Colonic mucosa (tissue), 4 donors: ENCODE measurements at regions not wholly inside any gene's neighbourhood (a gene's known extent, or its start where the extent isn't known, plus 50 kb on each side); places are given as distances from the start of the nearest gene placed in this dataset.

ENCODE experiments used
- DNase-seq: peaks from one replicate; pipeline ENCODE4 v3.0.0-alpha.2; 2020
- H3K27ac ChIP-seq: fragments of 200-600 bp; one replicate; pipeline ENCODE4 v1.8.0; 2021
- H3K27me3 ChIP-seq: fragments of 200-600 bp; one replicate; pipeline ENCODE4 v1.8.0; 2021
- H3K36me3 ChIP-seq: fragments of 200-600 bp; one replicate; pipeline ENCODE4 v1.8.0; 2021
- H3K4me1 ChIP-seq: fragments of 200-600 bp; one replicate; pipeline ENCODE4 v1.8.0; 2021; ENCODE audit warnings: mild to moderate bottlenecking
- H3K4me3 ChIP-seq: fragments of 200-600 bp; one replicate; pipeline ENCODE4 v1.8.0; 2021
- H3K9ac ChIP-seq, 2 donors: one replicate each; pipeline ENCODE4 v1.7.0; 2013; ENCODE audit warnings: control low read depth in 2 of 2, low read depth in 2 of 2, low read length in 2 of 2
- H3K9me3 ChIP-seq: fragments of 200-600 bp; one replicate; pipeline ENCODE4 v1.8.0; 2021
- intact Hi-C: fragments of 100-400 bp; cut with DNase I; formaldehyde crosslinking; loops from one replicate; pipeline ENCODE4 v1.14.1; 2022
- TF ChIP-seq, protein P1 (sequence below): fragments of 200-600 bp; IDR thresholded peaks from one replicate; pipeline ENCODE4 v1.8.0; 2022; ENCODE audit warnings: antibody characterized with exemption, mild to moderate bottlenecking
- donor health status: healthy.
- donor health status: DM: no; HTN: no; CAD: no.
- donor health status: DM: no; HTN: no; CAD: no.

DNA sequence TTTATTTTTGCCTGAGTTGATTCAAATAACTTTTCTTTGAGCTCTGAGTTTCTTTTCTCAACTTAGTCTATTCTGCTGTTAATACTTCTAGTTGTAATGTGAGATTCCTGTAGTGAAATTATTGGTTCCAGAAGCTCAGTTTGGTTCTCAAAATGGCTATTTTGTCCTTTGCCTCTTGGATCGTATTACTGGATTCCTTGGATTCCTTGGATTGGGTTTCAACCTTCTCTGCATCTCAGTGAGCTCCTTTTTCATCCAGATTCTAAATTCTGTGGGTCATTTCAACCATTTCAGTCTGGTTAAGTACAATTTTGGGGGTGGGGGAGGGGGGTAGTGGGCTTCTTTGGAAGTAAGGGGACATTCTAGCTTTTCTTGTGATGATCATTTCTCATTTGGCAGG, 341.1 kb upstream of the CNTN5 start:
- Histone ChIP-seq H3K9ac (no peak overlapping the region), H3K4me3 (no peak overlapping the region), H3K9me3 (no peaks in the 10 kb centered on the region), H3K36me3 (no peaks in the 10 kb centered on the region), H3K4me1 (no peaks in the 10 kb centered on the region), H3K27ac (no peak overlapping the region), H3K27me3 (no peaks in the 10 kb centered on the region)
- intact Hi-C loops, result no loop called here
- TF ChIP-seq, protein P1, sequence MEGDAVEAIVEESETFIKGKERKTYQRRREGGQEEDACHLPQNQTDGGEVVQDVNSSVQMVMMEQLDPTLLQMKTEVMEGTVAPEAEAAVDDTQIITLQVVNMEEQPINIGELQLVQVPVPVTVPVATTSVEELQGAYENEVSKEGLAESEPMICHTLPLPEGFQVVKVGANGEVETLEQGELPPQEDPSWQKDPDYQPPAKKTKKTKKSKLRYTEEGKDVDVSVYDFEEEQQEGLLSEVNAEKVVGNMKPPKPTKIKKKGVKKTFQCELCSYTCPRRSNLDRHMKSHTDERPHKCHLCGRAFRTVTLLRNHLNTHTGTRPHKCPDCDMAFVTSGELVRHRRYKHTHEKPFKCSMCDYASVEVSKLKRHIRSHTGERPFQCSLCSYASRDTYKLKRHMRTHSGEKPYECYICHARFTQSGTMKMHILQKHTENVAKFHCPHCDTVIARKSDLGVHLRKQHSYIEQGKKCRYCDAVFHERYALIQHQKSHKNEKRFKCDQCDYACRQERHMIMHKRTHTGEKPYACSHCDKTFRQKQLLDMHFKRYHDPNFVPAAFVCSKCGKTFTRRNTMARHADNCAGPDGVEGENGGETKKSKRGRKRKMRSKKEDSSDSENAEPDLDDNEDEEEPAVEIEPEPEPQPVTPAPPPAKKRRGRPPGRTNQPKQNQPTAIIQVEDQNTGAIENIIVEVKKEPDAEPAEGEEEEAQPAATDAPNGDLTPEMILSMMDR, result no peak
- DNase-seq, result no peak

- H3K27me3 ChIP-seq, result no peaks in the 10 kb centered on the region
- no peaks in the 10 kb centered on the region for H3K36me3 ChIP-seq
- H3K9ac ChIP-seq, result no peak overlapping the region
- intact Hi-C loops, result no loop called here
- no peak overlapping the region for H3K27ac ChIP-seq
- TF ChIP-seq, protein P1, result no peak
- H3K9me3 ChIP-seq, result no peaks in the 10 kb centered on the region
- H3K4me1 ChIP-seq, result no peaks in the 10 kb centered on the region
- DNase-seq, result no peak
- H3K4me3 ChIP-seq, result no peak overlapping the region
Measured at GRCh38 chr11:98701541-98701940, 319.2 kb upstream of the CNTN5 start.

GRCh38 chr11:98703779-98704556, 316.8 kb upstream of the CNTN5 start:
- Histone ChIP-seq H3K4me1 (no peaks in the 10 kb centered on the region), H3K27ac (no peak overlapping the region), H3K9ac (no peak overlapping the region), H3K4me3 (no peak overlapping the region), H3K9me3 (no peaks in the 10 kb centered on the region), H3K36me3 (no peaks in the 10 kb centered on the region), H3K27me3 (no peaks in the 10 kb centered on the region)
- TF ChIP-seq, protein P1, result no peak
- intact Hi-C loops, result no loop called here
- no peak for DNase-seq

GRCh38 chr11:98710026-98710425, 310.7 kb upstream of the CNTN5 start:
- H3K27me3 ChIP-seq, result no peaks in the 10 kb centered on the region
- DNase-seq, result no peak
- H3K4me3 ChIP-seq, result no peak overlapping the region
- H3K9ac ChIP-seq, result no peak overlapping the region
- TF ChIP-seq, protein P1, result no peak
- no peaks in the 10 kb centered on the region for H3K4me1 ChIP-seq
- no peak overlapping the region for H3K27ac ChIP-seq
- intact Hi-C loops, result no loop called here
- H3K9me3 ChIP-seq, result no peaks in the 10 kb centered on the region
- no peaks in the 10 kb centered on the region for H3K36me3 ChIP-seq

- Histone ChIP-seq H3K9ac (no peak overlapping the region), H3K4me1 (no peaks in the 10 kb centered on the region), H3K36me3 (no peaks in the 10 kb centered on the region), H3K9me3 (no peaks in the 10 kb centered on the region), H3K27ac (no peak overlapping the region), H3K27me3 (no peaks in the 10 kb centered on the region), H3K4me3 (no peak overlapping the region)
- TF ChIP-seq, protein P1, result no peak
- DNase-seq, result no peak
- intact Hi-C loops, result no loop called here
Measured at GRCh38 chr11:98710986-98711385, 309.8 kb upstream of the CNTN5 start.
